Breast epithelium (tissue), 4 donors: ENCODE measurements at regions not wholly inside any gene's neighbourhood (a gene's known extent, or its start where the extent isn't known, plus 50 kb on each side); places are given as distances from the start of the nearest gene placed in this dataset.

Experiments
- DNase-seq, 2 donors: peaks; one replicate each; pipeline ENCODE4 v3.0.0-alpha.2; 2019; ENCODE audit warnings: low spot score in 2 of 2
- H3K27ac ChIP-seq, 2 donors: fragments of 200-600 bp; sonication (generic) in 1 of 2; one replicate each; pipeline ENCODE4 v1.5.1; 2016 to 2019; ENCODE audit warnings: mild to moderate bottlenecking in 1 of 2
- H3K27me3 ChIP-seq, 2 donors: fragments of 200-600 bp; sonication (generic) in 1 of 2; one replicate each; pipeline versions ENCODE4 v1.5.1 to v1.6.0; 2017 to 2019; ENCODE audit warnings: control low read depth in 1 of 2, mild to moderate bottlenecking in 1 of 2
- H3K36me3 ChIP-seq: fragments of 200-600 bp; one replicate; pipeline ENCODE4 v1.5.1; 2019
- H3K4me1 ChIP-seq, 2 donors: fragments of 200-600 bp; sonication (generic); one replicate each; pipeline ENCODE4 v1.5.1; 2016 to 2019; ENCODE audit warnings: control low read depth in 1 of 2
- H3K4me3 ChIP-seq, 3 donors: fragments of 200-600 bp; sonication (generic); 1 replicate in 2 of 3; 2 replicates in 1 of 3; pipeline ENCODE4 v1.5.1; 2016 to 2019; ENCODE audit warnings: mild to moderate bottlenecking in 3 of 3, moderate library complexity in 2 of 3
- H3K9me3 ChIP-seq, 2 donors: fragments of 200-600 bp; sonication (generic) in 1 of 2; one replicate each; pipeline ENCODE4 v1.5.1; 2016 to 2019; ENCODE audit warnings: control low read depth in 1 of 2
- CTCF ChIP-seq, 3 donors: fragments of 450-650 bp; IDR thresholded peaks; one replicate each; pipeline ENCODE4 v1.5.1; 2016 to 2017; ENCODE audit warnings: antibody characterized with exemption in 3 of 3, mild to moderate bottlenecking in 3 of 3, moderate library complexity in 3 of 3
- POLR2A ChIP-seq: fragments of 450-650 bp; IDR thresholded peaks from one replicate; pipeline ENCODE4 v1.6.1; 2016; ENCODE audit warnings: antibody characterized with exemption, mild to moderate bottlenecking, moderate library complexity
- POLR2AphosphoS5 ChIP-seq, 3 donors: sonication (generic); formaldehyde crosslinking; IDR thresholded peaks; one replicate each; pipeline ENCODE4 v1.6.1; 2017; ENCODE audit warnings: antibody characterized with exemption in 3 of 3
- intact Hi-C: fragments of 100-400 bp; cut with DNase I; formaldehyde crosslinking; loops from one replicate; pipeline ENCODE4 v1.15.1; 2023; ENCODE audit warnings: low total_unique reads

- H3K4me1 ChIP-seq: no peaks in the 10 kb centered on the region
- no peak for DNase-seq
- H3K36me3 ChIP-seq: no peaks in the 10 kb centered on the region
- intact Hi-C loops: no loop called here
- TF ChIP-seq POLR2AphosphoS5 (IDR thresholded peaks at IDR 0.05) (no peak), CTCF (IDR thresholded peaks at IDR 0.05) (no peak), POLR2A (no peak)
- no peak overlapping the region for H3K27ac ChIP-seq
- no peaks in the 10 kb centered on the region for H3K27me3 ChIP-seq
- no peaks in the 10 kb centered on the region for H3K9me3 ChIP-seq
- H3K4me3 ChIP-seq: no peak overlapping the region
Measured at GRCh38 chr3:104646196-104646595, 720.5 kb upstream of the ALCAM start.

- TF ChIP-seq POLR2A (no peak), CTCF (IDR thresholded peaks at IDR 0.05) (no peak), POLR2AphosphoS5 (IDR thresholded peaks at IDR 0.05) (no peak)
- intact Hi-C loops: no loop called here
- H3K27ac ChIP-seq: no peak overlapping the region
- H3K4me3 ChIP-seq: no peak overlapping the region
- H3K27me3 ChIP-seq: no peaks in the 10 kb centered on the region
- peaks cover 0 to 5% of the 10 kb centered on the region in 2 donors for H3K9me3 ChIP-seq
- H3K36me3 ChIP-seq: no peaks in the 10 kb centered on the region
- H3K4me1 ChIP-seq: no peaks in the 10 kb centered on the region
- no peak for DNase-seq
Measured at GRCh38 chr3:104648823-104649222, 717.9 kb upstream of the ALCAM start.

- no peaks in the 10 kb centered on the region for H3K9me3 ChIP-seq
- intact Hi-C loops: no loop called here
- no peaks in the 10 kb centered on the region for H3K36me3 ChIP-seq
- H3K27ac ChIP-seq: no peak overlapping the region
- no peak for DNase-seq
- no peak for TF ChIP-seq POLR2AphosphoS5 (IDR thresholded peaks at IDR 0.05)
- no peak for TF ChIP-seq POLR2A
- TF ChIP-seq CTCF (IDR thresholded peaks at IDR 0.05): no peak
- no peaks in the 10 kb centered on the region for H3K27me3 ChIP-seq
- H3K4me3 ChIP-seq: no peak overlapping the region
- H3K4me1 ChIP-seq: no peaks in the 10 kb centered on the region
Measured at GRCh38 chr3:104669083-104669482, 697.6 kb upstream of the ALCAM start.

GRCh38 chr3:104672331-104672730 lies 694.4 kb upstream of the ALCAM start:
- no peak for TF ChIP-seq POLR2A
- intact Hi-C loops: no loop called here
- no peak overlapping the region for H3K4me3 ChIP-seq
- H3K27ac ChIP-seq: no peak overlapping the region
- H3K9me3 ChIP-seq: no peaks in the 10 kb centered on the region
- no peak for DNase-seq
- H3K27me3 ChIP-seq: no peaks in the 10 kb centered on the region
- no peaks in the 10 kb centered on the region for H3K36me3 ChIP-seq
- no peaks in the 10 kb centered on the region for H3K4me1 ChIP-seq

GRCh38 chr3:104673981-104674380 lies 692.7 kb upstream of the ALCAM start:
- no peak overlapping the region for H3K27ac ChIP-seq
- H3K27me3 ChIP-seq: no peaks in the 10 kb centered on the region
- H3K4me1 ChIP-seq: no peaks in the 10 kb centered on the region
- intact Hi-C loops: no loop called here
- peaks cover 0 to 5% of the 10 kb centered on the region in 2 donors for H3K9me3 ChIP-seq
- H3K4me3 ChIP-seq: no peak overlapping the region
- no peak for TF ChIP-seq CTCF (IDR thresholded peaks at IDR 0.05)
- TF ChIP-seq POLR2AphosphoS5 (IDR thresholded peaks at IDR 0.05): no peak
- TF ChIP-seq POLR2A: no peak
- H3K36me3 ChIP-seq: no peaks in the 10 kb centered on the region
- DNase-seq: no peak

GRCh38 chr3:104676241-104676640 lies 690.5 kb upstream of the ALCAM start:
- H3K4me1 ChIP-seq: no peaks in the 10 kb centered on the region
- no peak overlapping the region for H3K27ac ChIP-seq
- H3K27me3 ChIP-seq: no peaks in the 10 kb centered on the region
- H3K4me3 ChIP-seq: no peak overlapping the region
- TF ChIP-seq POLR2AphosphoS5 (IDR thresholded peaks at IDR 0.05): no peak
- no peak for TF ChIP-seq CTCF (IDR thresholded peaks at IDR 0.05)
- TF ChIP-seq POLR2A: no peak
- DNase-seq: no peak
- no peaks in the 10 kb centered on the region for H3K36me3 ChIP-seq
- H3K9me3 ChIP-seq: peaks cover 0 to 5% of the 10 kb centered on the region in 2 donors
- intact Hi-C loops: no loop called here
